GM18498 (cell line): ENCODE measurements at regions not wholly inside any gene's neighbourhood (a gene's known extent, or its start where the extent isn't known, plus 50 kb on each side); places are given as distances from the start of the nearest gene placed in this dataset.
"Not testable (repeated sequence)": the region's sequence is repeated elsewhere in the genome, so short reads cannot be mapped to it uniquely, and the experiment has no call there.

ENCODE experiments used
- ATAC-seq: cut with Tn5 transposase; IDR thresholded peaks from one replicate; pipeline ENCODE4 v1.9.1; 2021; ENCODE audit warnings: mild to moderate bottlenecking, moderate library complexity; ENCODE audit not compliant: unreplicated experiment

GRCh38 chr21:23138797-23139196 is 2140.6 kb downstream of the NCAM2 start:
- ATAC-seq, result no peak

- no peak for ATAC-seq
Measured at GRCh38 chr21:23152130-23152529, 2153.9 kb downstream of the NCAM2 start.

- not testable (repeated sequence) for ATAC-seq
Measured at GRCh38 chr21:23153842-23154241, 2155.6 kb downstream of the NCAM2 start.

- ATAC-seq, result no peak
Measured at GRCh38 chr21:23155281-23155680, 2157.1 kb downstream of the NCAM2 start.

- ATAC-seq, result no peak
Measured at GRCh38 chr21:23160914-23161313, 2162.7 kb downstream of the NCAM2 start.

- ATAC-seq, result no peak
Measured at GRCh38 chr21:23162198-23162946, 2164.2 kb downstream of the NCAM2 start.
